IMR-90 (cell line): ENCODE measurements at regions not wholly inside any gene's neighbourhood (a gene's known extent, or its start where the extent isn't known, plus 50 kb on each side); places are given as distances from the start of the nearest gene placed in this dataset.

Experiments used
- CEBPB ChIP-seq: IDR thresholded peaks from 2 replicates; pipeline ENCODE4 v1.6.1; 2012; ENCODE audit warnings: low read depth, low read length, improper control_type of control experiment
- FOS ChIP-seq: fragments of 150-350 bp; IDR thresholded peaks from 2 replicates; pipeline ENCODE4 v1.6.1; 2016; ENCODE audit warnings: low read depth, low read length
- MAFK ChIP-seq: IDR thresholded peaks from 2 replicates; pipeline ENCODE4 v1.6.1; 2012; ENCODE audit warnings: low read depth, low read length, improper control_type of control experiment
- NFE2L2 ChIP-seq: fragments of 150-350 bp; IDR thresholded peaks from 2 replicates; pipeline ENCODE4 v1.6.1; 2016; ENCODE audit warnings: low read depth, mild to moderate bottlenecking, low read length
- POLR2A ChIP-seq: IDR thresholded peaks from 2 replicates; pipeline ENCODE4 v1.6.1; 2012; ENCODE audit warnings: mild to moderate bottlenecking, low read depth, low read length
- RAD21 ChIP-seq: IDR thresholded peaks from 2 replicates; pipeline ENCODE4 v1.6.1; 2012; ENCODE audit warnings: low read length, improper control_type of control experiment
- RFX5 ChIP-seq: IDR thresholded peaks from 2 replicates; pipeline ENCODE4 v1.8.0; 2012; ENCODE audit warnings: low read depth, mild to moderate bottlenecking, low read length, moderate library complexity
- SMC3 ChIP-seq: fragments of 150-350 bp; IDR thresholded peaks from 2 replicates; pipeline ENCODE4 v1.6.1; 2016; ENCODE audit warnings: low read depth, mild to moderate bottlenecking, antibody characterized with exemption, low read length, moderate library complexity
- TF ChIP-seq, protein P1 (sequence below): conservative IDR thresholded peaks from 2 replicates; pipeline ENCODE4 v1.5.1; 2012; ENCODE audit warnings: mild to moderate bottlenecking, low read depth, low read length, improper control_type of control experiment

DNA sequence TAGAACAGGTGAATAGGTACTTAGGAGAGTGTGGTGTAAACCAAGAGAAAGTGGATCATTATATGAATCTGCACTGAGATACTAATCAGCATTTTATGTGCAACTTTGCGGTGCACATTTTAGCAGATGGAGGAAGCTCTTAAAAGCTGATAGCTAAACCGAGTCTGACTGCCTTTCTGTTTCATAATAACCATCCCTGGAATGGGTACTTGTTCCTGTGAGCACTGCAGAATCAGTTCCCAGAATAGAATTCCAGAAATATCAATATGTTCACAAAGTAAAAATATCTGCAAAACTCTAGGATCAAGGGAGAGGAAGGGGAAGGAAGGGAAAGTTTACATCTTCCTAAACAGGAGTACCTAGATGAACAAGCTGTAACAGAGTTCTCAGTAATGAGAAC is 432.2 kb upstream of the HNRNPA3 start:
- TF ChIP-seq, protein P1, sequence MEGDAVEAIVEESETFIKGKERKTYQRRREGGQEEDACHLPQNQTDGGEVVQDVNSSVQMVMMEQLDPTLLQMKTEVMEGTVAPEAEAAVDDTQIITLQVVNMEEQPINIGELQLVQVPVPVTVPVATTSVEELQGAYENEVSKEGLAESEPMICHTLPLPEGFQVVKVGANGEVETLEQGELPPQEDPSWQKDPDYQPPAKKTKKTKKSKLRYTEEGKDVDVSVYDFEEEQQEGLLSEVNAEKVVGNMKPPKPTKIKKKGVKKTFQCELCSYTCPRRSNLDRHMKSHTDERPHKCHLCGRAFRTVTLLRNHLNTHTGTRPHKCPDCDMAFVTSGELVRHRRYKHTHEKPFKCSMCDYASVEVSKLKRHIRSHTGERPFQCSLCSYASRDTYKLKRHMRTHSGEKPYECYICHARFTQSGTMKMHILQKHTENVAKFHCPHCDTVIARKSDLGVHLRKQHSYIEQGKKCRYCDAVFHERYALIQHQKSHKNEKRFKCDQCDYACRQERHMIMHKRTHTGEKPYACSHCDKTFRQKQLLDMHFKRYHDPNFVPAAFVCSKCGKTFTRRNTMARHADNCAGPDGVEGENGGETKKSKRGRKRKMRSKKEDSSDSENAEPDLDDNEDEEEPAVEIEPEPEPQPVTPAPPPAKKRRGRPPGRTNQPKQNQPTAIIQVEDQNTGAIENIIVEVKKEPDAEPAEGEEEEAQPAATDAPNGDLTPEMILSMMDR, result no peak
- TF ChIP-seq NFE2L2 (no peak), RFX5 (no peak), POLR2A (no peak), RAD21 (no peak), SMC3 (no peak), CEBPB (no peak), FOS (no peak), MAFK (no peak)
